ENCODE measurements at regions not wholly inside any gene's neighbourhood (a gene's known extent, or its start where the extent isn't known, plus 50 kb on each side); places are given as distances from the start of the nearest gene placed in this dataset.

- TF ChIP-seq, protein P1, sequence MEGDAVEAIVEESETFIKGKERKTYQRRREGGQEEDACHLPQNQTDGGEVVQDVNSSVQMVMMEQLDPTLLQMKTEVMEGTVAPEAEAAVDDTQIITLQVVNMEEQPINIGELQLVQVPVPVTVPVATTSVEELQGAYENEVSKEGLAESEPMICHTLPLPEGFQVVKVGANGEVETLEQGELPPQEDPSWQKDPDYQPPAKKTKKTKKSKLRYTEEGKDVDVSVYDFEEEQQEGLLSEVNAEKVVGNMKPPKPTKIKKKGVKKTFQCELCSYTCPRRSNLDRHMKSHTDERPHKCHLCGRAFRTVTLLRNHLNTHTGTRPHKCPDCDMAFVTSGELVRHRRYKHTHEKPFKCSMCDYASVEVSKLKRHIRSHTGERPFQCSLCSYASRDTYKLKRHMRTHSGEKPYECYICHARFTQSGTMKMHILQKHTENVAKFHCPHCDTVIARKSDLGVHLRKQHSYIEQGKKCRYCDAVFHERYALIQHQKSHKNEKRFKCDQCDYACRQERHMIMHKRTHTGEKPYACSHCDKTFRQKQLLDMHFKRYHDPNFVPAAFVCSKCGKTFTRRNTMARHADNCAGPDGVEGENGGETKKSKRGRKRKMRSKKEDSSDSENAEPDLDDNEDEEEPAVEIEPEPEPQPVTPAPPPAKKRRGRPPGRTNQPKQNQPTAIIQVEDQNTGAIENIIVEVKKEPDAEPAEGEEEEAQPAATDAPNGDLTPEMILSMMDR (IDR thresholded peaks at IDR 0.05; ENCODE audit: insufficient read depth, missing control alignments) = no peak
- no peak for FAIRE-seq
- DNase-seq (ENCODE audit: insufficient read length, low spot score) = no peak
Measured at GRCh38 chr18:30016179-30016578, 1026.4 kb downstream of the DSC3 start.

GRCh38 chr18:30004965-30005364 is 1037.6 kb downstream of the DSC3 start:
- TF ChIP-seq, protein P1 (IDR thresholded peaks at IDR 0.05; ENCODE audit: insufficient read depth, missing control alignments) = no peak
- DNase-seq (ENCODE audit: insufficient read length, low spot score) (no peak), FAIRE-seq (peak; percentile 55)

GRCh38 chr18:29982218-29982617 is 1060.3 kb downstream of the DSC3 start:
- no peak for FAIRE-seq
- no peak for DNase-seq (ENCODE audit: insufficient read length, low spot score)
- TF ChIP-seq, protein P1 (IDR thresholded peaks at IDR 0.05; ENCODE audit: insufficient read depth, missing control alignments) = no peak

- FAIRE-seq = no peak
- DNase-seq (ENCODE audit: insufficient read length, low spot score) = no peak
- TF ChIP-seq, protein P1 (IDR thresholded peaks at IDR 0.05; ENCODE audit: insufficient read depth, missing control alignments) = no peak
Measured at GRCh38 chr18:29979881-29980280, 1062.7 kb downstream of the DSC3 start.

GRCh38 chr18:29969876-29970275 is 1072.7 kb downstream of the DSC3 start:
- peak; percentile 58 for FAIRE-seq

DNA sequence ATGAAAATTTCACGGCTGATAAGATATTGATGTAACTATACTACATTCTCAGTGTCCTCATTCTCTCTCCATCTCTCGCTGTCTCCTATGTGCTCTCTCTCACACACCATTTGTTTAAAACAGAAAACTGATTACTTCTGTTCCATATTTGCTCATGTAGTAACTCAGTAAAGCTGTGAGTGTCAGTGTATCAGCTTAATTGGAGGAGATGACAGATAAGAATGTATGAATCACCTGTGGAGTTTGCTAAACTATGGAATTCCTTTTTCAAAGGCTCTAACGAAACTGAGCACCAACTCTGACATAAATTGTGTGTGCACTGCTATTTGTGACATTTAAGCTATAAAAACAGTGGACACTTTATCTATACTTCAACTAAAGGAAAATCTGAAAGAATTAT is 1080.0 kb downstream of the DSC3 start:
- peak; percentile 93 for FAIRE-seq
- no peak for DNase-seq (ENCODE audit: insufficient read length, low spot score)
- TF ChIP-seq, protein P1 (IDR thresholded peaks at IDR 0.05; ENCODE audit: insufficient read depth, missing control alignments) = no peak

More at GRCh38 chr18:29969876-29970275, 1072.7 kb downstream of the DSC3 start:
- no peak for DNase-seq (ENCODE audit: insufficient read length, low spot score)
- TF ChIP-seq, protein P1 (IDR thresholded peaks at IDR 0.05; ENCODE audit: insufficient read depth, missing control alignments) = no peak

DNA sequence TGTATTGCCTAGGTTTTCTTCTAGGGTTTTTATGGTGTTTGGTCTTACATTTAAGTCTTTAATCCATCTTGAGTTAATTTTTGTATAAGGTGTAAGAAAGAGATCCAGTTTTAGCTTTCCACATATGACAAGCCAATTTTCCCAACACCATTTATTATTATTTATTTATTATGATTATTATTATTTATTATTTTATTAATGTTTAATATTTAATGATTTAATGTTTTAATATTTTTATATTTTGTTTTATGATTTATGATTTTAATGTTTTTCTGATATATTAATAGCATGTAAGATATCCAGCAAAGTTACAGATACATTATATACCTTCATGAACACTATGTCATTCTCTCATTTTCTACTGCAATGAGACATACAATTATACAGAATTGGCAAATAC is 1082.0 kb downstream of the DSC3 start:
- DNase-seq (ENCODE audit: insufficient read length, low spot score) (no peak), FAIRE-seq (no peak)
- TF ChIP-seq, protein P1 (IDR thresholded peaks at IDR 0.05; ENCODE audit: insufficient read depth, missing control alignments) = no peak

All from D721Med (cell line).